HCT116 (cell line): ENCODE measurements at regions not wholly inside any gene's neighbourhood (a gene's known extent, or its start where the extent isn't known, plus 50 kb on each side); places are given as distances from the start of the nearest gene placed in this dataset.

Experiments
- ATAC-seq: fragments of 200-7000 bp; cut with Tn5 transposase; 2 replicates; pipeline ENCODE4 v1.9.1; 2020; ENCODE audit warnings: mild to moderate bottlenecking, moderate library complexity
- BruUV-seq: library from RNA; stranded (reverse); fragments of 400-500 nt; replicated peaks from 2 replicates; lab custom pipeline; 2021; lab: Mats Ljungman, UMichigan
- CTCF ChIA-PET: fragments of 300-600 bp; sonication (Branson Sonifier 250); formaldehyde crosslinking; loops from one replicate; lab custom pipeline; 2021; ENCODE audit warnings: antibody characterized with exemption; lab: Charles Lee
- POLR2A ChIA-PET: fragments of 300-600, 350-600 bp; sonication (Branson Sonifier 250); formaldehyde crosslinking; loops from one replicate; lab custom pipeline; 2021; ENCODE audit warnings: antibody characterized with exemption; lab: Charles Lee
- RAD21 ChIA-PET, 2 experiments: fragments of 300-600 bp; sonication (Branson Sonifier 250); formaldehyde crosslinking; loops; one replicate each; lab custom pipeline; 2023; ENCODE audit warnings: low total read pairs in 2 of 2; ENCODE audit not compliant: uncharacterized antibody in 2 of 2, unreplicated experiment in 2 of 2, low non-redundant PET in 1 of 2; lab: Charles Lee
- DNase-seq: peaks from one replicate; pipeline ENCODE4 v3.0.0-alpha.2; 2010; ENCODE audit warnings: low read depth, low spot score
- H2AFZ ChIP-seq: fragments of 200-600 bp; shearing (Covaris generic), sonication (generic); 2 replicates; pipeline ENCODE4 v1.6.1; 2017; ENCODE audit warnings: low read depth, mixed run types, mixed read lengths, antibody characterized with exemption, low read length; ENCODE audit not compliant: poor library complexity, severe bottlenecking
- H3K27ac ChIP-seq: 2 replicates; pipeline ENCODE4 v1.5.1; 2012; ENCODE audit warnings: low read depth, low read length
- H3K27me3 ChIP-seq: fragments of 200-600 bp; sonication (generic); 2 replicates; pipeline ENCODE4 v1.6.1; 2016; ENCODE audit warnings: mixed run types, low read length, mixed read lengths; ENCODE audit not compliant: insufficient read depth
- H3K36me3 ChIP-seq, 2 experiments: fragments of 200-500 bp in 1 of 2; fragments of 200-600 bp in 1 of 2; sonication (Bioruptor generic) in 1 of 2; sonication (generic) in 1 of 2; 2 replicates each; pipeline versions ENCODE4 v1.5.1 to v1.6.1; 2014 to 2016; ENCODE audit warnings: low read length in 2 of 2, inconsistent platforms in 1 of 2, mixed read lengths in 1 of 2, mixed run types in 1 of 2; ENCODE audit not compliant: insufficient read depth in 2 of 2, control insufficient read depth in 1 of 2
- H3K4me1 ChIP-seq, 2 experiments: fragments of 200-600 bp in 1 of 2; sonication (generic) in 1 of 2; 2 replicates each; pipeline versions ENCODE4 v1.5.1 to v1.6.1; 2012 to 2017; ENCODE audit warnings: low read length in 2 of 2, inconsistent platforms in 1 of 2, mild to moderate bottlenecking in 1 of 2, mixed read lengths in 1 of 2, mixed run types in 1 of 2, moderate library complexity in 1 of 2; ENCODE audit not compliant: insufficient read depth in 2 of 2, control insufficient read depth in 1 of 2
- H3K4me2 ChIP-seq: fragments of 200-600 bp; sonication (generic); 2 replicates; pipeline ENCODE4 v1.6.1; 2017; ENCODE audit warnings: mixed run types, low read length, mixed read lengths
- H3K4me3 ChIP-seq, 2 experiments: fragments of 200-600 bp in 1 of 2; sonication (generic) in 1 of 2; replicated peaks in 1 of 2; 2 replicates each; pipeline ENCODE4 v1.5.1; 2011 to 2016; ENCODE audit warnings: low read length in 2 of 2, control low read depth in 1 of 2, low read depth in 1 of 2, mild to moderate bottlenecking in 1 of 2, mixed read lengths in 1 of 2, mixed run types in 1 of 2
- H3K79me2 ChIP-seq: fragments of 200-600 bp; sonication (generic); 2 replicates; pipeline ENCODE4 v1.6.1; 2017; ENCODE audit warnings: mild to moderate bottlenecking, mixed run types, low read length, moderate library complexity, mixed read lengths; ENCODE audit not compliant: insufficient read depth
- H3K9ac ChIP-seq: fragments of 200-600 bp; sonication (generic); 2 replicates; pipeline ENCODE4 v1.6.1; 2016; ENCODE audit warnings: low read length, mixed read lengths
- H3K9me2 ChIP-seq: fragments of 200-600 bp; sonication (generic), shearing (Covaris generic); 2 replicates; pipeline ENCODE4 v1.6.1; 2017; ENCODE audit warnings: mixed run types, mild to moderate bottlenecking, moderate library complexity; ENCODE audit not compliant: insufficient read depth
- H3K9me3 ChIP-seq, 2 experiments: fragments of 200-500 bp in 1 of 2; fragments of 200-600 bp in 1 of 2; sonication (Bioruptor generic) in 1 of 2; sonication (generic) in 1 of 2; 2 replicates each; pipeline ENCODE4 v1.6.1; 2014 to 2017; ENCODE audit warnings: low read length in 2 of 2, mixed read lengths in 2 of 2, inconsistent platforms in 1 of 2, low read depth in 1 of 2, mild to moderate bottlenecking in 1 of 2, mixed run types in 1 of 2, moderate library complexity in 1 of 2; ENCODE audit not compliant: control insufficient read depth in 1 of 2, insufficient read depth in 1 of 2
- H4K20me1 ChIP-seq: fragments of 200-600 bp; sonication (generic), shearing (Covaris generic); 2 replicates; pipeline ENCODE4 v1.6.1; 2017; ENCODE audit warnings: mixed run types, mild to moderate bottlenecking, moderate library complexity; ENCODE audit not compliant: insufficient read depth
- CBX3 ChIP-seq: IDR thresholded peaks from 2 replicates; pipeline ENCODE4 v1.6.1; 2012; ENCODE audit warnings: low read depth
- CTCF ChIP-seq, 3 experiments: fragments of 200-600 bp in 1 of 3; sonication (generic) in 1 of 3; IDR thresholded peaks in 2 of 3; conservative IDR thresholded peaks in 1 of 3; 2 replicates each; pipeline ENCODE4 v1.5.1; 2012 to 2017; ENCODE audit warnings: low read depth in 2 of 3, low read length in 2 of 3, antibody characterized with exemption in 1 of 3, borderline replicate concordance in 1 of 3, control low read depth in 1 of 3, mild to moderate bottlenecking in 1 of 3, mixed read lengths in 1 of 3, mixed run types in 1 of 3, moderate library complexity in 1 of 3; ENCODE audit not compliant: insufficient read depth in 1 of 3
- EGR1 ChIP-seq: IDR thresholded peaks from 2 replicates; pipeline ENCODE4 v1.6.1; 2012; ENCODE audit warnings: low read depth
- ELF1 ChIP-seq: IDR thresholded peaks from 2 replicates; pipeline ENCODE4 v1.6.1; 2012; ENCODE audit warnings: low read depth, borderline replicate concordance
- EZH2phosphoT487 ChIP-seq: fragments of 200-600 bp; IDR thresholded peaks from 2 replicates; pipeline ENCODE4 v1.6.1; 2018; ENCODE audit warnings: antibody characterized with exemption, borderline replicate concordance
- JUND ChIP-seq: IDR thresholded peaks from 2 replicates; pipeline ENCODE4 v1.6.1; 2012
- POLR2AphosphoS5 ChIP-seq: IDR thresholded peaks from 2 replicates; pipeline ENCODE4 v1.6.1; 2011; ENCODE audit warnings: mild to moderate bottlenecking, low read depth, low read length, moderate library complexity
- SIN3A ChIP-seq: IDR thresholded peaks from 2 replicates; pipeline ENCODE4 v1.6.1; 2012; ENCODE audit warnings: low read depth
- TCF7L2 ChIP-seq: IDR thresholded peaks from 2 replicates; pipeline ENCODE4 v1.7.0; 2011; ENCODE audit warnings: borderline replicate concordance, inconsistent platforms; ENCODE audit not compliant: insufficient read depth, insufficient read length; ENCODE audit errors: extremely low read depth
- ZBTB33 ChIP-seq: IDR thresholded peaks from 2 replicates; pipeline ENCODE4 v1.6.1; 2011; ENCODE audit warnings: mild to moderate bottlenecking, low read length, moderate library complexity; ENCODE audit not compliant: insufficient replicate concordance; ENCODE audit errors: extremely low read depth
- ZNF274 ChIP-seq: fragments of 200-500 bp; sonication (Bioruptor generic); IDR thresholded peaks from 2 replicates; pipeline ENCODE4 v1.6.1; 2014; ENCODE audit warnings: mild to moderate bottlenecking, low read depth, low read length, inconsistent platforms
- intact Hi-C: fragments of 100-400 bp; cut with micrococcal nuclease; formaldehyde crosslinking; loops from 2 replicates; pipeline ENCODE4 v1.10.0; 2022
- TF ChIP-seq, protein P1 (sequence below): IDR thresholded peaks from 2 replicates; pipeline ENCODE4 v1.6.1; 2012; ENCODE audit warnings: low read depth
- TF ChIP-seq, protein P2 (sequence below): IDR thresholded peaks from 2 replicates; pipeline ENCODE4 v1.6.1; 2012

- no peaks in the 10 kb centered on the region for H3K4me1 ChIP-seq
- H4K20me1 ChIP-seq: no peaks in the 10 kb centered on the region
- DNase-seq (no peak), ATAC-seq (no peak)
- ChIA-PET POLR2A (no interaction called here), RAD21 (no interaction called here), CTCF (no interaction called here)
- H3K27ac ChIP-seq: no peak overlapping the region
- H3K79me2 ChIP-seq: no peaks in the 10 kb centered on the region
- H3K36me3 ChIP-seq: no peaks in the 10 kb centered on the region
- peaks cover 17 to 18% of the 10 kb centered on the region in 2 experiments; a peak in 3 of 4 replicates for H3K9me3 ChIP-seq
- no peak overlapping the region for H3K4me2 ChIP-seq
- no peak overlapping the region for H3K9ac ChIP-seq
- TF ChIP-seq SIN3A (no peak), JUND (no peak), CTCF (IDR thresholded peaks at IDR 0.05 in 2 of 3, conservative IDR thresholded peaks at IDR 0.05 in 1 of 3; ENCODE audit: borderline replicate concordance in 1 of 3, insufficient read depth in 1 of 3, low read depth in 2 of 3, low read length in 2 of 3) (no peak), ZNF274 (no peak), EZH2phosphoT487 (no peak), POLR2AphosphoS5 (no peak), CBX3 (no peak), TCF7L2 (no peak), ELF1 (no peak), ZBTB33 (no peak), EGR1 (no peak)
- TF ChIP-seq, protein P1, sequence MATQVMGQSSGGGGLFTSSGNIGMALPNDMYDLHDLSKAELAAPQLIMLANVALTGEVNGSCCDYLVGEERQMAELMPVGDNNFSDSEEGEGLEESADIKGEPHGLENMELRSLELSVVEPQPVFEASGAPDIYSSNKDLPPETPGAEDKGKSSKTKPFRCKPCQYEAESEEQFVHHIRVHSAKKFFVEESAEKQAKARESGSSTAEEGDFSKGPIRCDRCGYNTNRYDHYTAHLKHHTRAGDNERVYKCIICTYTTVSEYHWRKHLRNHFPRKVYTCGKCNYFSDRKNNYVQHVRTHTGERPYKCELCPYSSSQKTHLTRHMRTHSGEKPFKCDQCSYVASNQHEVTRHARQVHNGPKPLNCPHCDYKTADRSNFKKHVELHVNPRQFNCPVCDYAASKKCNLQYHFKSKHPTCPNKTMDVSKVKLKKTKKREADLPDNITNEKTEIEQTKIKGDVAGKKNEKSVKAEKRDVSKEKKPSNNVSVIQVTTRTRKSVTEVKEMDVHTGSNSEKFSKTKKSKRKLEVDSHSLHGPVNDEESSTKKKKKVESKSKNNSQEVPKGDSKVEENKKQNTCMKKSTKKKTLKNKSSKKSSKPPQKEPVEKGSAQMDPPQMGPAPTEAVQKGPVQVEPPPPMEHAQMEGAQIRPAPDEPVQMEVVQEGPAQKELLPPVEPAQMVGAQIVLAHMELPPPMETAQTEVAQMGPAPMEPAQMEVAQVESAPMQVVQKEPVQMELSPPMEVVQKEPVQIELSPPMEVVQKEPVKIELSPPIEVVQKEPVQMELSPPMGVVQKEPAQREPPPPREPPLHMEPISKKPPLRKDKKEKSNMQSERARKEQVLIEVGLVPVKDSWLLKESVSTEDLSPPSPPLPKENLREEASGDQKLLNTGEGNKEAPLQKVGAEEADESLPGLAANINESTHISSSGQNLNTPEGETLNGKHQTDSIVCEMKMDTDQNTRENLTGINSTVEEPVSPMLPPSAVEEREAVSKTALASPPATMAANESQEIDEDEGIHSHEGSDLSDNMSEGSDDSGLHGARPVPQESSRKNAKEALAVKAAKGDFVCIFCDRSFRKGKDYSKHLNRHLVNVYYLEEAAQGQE: no peak
- TF ChIP-seq, protein P2, sequence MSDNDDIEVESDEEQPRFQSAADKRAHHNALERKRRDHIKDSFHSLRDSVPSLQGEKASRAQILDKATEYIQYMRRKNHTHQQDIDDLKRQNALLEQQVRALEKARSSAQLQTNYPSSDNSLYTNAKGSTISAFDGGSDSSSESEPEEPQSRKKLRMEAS: no peak
- H3K9me2 ChIP-seq: no peaks in the 10 kb centered on the region
- BruUV-seq: no TSS peak
- H3K27me3 ChIP-seq: no peaks in the 10 kb centered on the region
- intact Hi-C loops: no loop called here
- H2AFZ ChIP-seq: no peak overlapping the region
- no peak overlapping the region for H3K4me3 ChIP-seq
Measured at GRCh38 chr7:136807598-136807997, 60.9 kb upstream of the CHRM2 start.
